Kidney capillary endothelial cell (primary cell): ENCODE measurements at regions not wholly inside any gene's neighbourhood (a gene's known extent, or its start where the extent isn't known, plus 50 kb on each side); places are given as distances from the start of the nearest gene placed in this dataset.
"Not testable (repeated sequence)": the region's sequence is repeated elsewhere in the genome, so short reads cannot be mapped to it uniquely, and the experiment has no call there.

Experiments used
- DNase-seq: peaks from one replicate; pipeline ENCODE4 v3.0.0-alpha.2; 2018; ENCODE audit warnings: low spot score

DNA sequence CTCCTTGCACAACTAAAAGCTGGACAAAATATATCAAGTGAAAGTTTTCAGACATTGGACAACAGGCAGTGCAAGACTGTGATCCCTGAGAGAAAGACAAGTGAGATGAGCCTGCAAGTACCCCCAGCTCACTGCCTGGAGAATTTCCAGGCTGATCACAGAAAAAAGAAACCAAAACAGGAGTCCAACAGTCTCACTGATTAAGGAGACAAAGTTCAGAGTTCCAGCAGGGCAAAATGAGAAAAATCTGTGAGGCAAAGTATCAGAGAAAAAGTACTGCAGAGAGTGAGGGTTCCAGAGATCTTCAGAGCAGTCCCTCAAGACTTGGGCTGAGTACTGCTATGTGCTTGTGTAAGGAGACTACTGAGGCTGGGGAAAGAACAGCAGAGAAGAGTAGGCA is 56.0 kb upstream of the PRSS3 start:
- DNase-seq: no peak

DNA sequence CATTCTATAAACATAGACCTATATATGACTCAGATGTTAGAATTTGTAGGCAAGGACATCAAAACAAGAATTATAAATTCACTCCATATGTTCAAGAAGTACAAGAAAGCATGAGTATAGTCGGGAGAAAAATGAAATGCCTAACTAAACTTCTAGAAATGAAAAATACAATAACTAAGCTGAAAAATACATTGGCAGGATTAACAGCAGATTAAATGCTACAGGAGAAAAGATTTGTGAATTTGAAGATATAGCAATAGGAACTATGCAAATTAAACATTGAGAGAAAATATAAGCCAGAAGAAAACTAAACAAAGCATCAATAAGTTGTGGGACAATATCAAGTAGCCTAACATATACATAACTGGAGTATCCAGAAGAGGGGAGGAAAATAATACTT is 55.3 kb upstream of the PRSS3 start:
- no peak for DNase-seq

DNA sequence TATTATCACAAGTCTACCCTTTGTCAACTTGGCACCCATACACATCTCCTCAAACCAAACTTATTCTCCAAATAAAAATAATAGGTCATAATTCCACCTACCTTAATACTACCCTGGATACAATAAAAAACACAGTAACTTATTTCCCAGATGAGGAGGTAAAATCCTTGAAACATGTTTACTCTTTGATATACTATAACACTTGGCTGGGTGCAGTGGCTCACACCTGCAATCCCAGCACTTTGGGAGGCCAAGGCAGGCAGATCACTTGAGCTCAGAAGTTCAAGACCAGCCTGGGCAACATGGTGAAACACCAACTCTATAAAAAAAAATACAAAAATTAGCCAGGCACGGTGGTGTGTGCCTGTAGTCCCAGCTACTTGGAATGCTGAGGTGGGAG is 54.4 kb upstream of the PRSS3 start:
- not testable (repeated sequence) for DNase-seq

DNA sequence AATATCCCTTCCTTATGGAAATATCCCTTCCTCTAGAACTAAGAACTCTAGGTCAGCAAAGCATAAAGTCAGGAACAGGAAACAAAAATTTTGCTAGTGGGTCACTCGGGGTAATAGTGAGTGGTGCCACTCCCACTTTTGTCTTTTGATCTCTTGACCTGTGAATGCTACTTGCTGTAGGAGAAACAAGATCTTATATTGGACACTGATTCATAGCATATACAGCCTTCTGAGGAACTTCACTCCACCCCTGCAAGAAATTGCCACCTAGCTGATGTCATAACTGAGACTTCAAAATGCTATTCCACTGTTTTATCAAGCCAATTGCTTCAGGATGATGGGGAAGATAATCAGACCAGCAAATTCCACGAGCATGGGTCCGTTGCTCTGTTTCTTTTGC is 53.3 kb upstream of the PRSS3 start:
- DNase-seq: no peak

DNA sequence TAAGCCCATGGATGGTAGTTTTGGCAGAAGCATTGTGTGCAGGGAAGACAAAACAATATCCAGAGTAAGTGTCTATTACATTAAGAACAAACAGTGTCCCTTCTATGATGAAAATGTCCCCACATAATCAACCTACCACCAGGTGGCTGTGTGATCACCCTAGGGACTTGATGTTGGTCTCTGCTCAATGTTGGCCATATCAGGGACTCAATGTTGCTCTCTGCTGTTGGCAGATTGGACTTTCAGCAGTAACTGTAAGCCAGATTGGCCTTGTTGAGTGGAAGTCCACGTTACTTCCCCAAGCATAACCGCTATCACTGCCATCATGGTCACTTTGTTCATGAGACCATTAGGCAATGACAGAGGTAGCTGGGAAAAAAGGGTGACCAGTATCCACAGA is 52.8 kb upstream of the PRSS3 start:
- no peak for DNase-seq
